Ovary (tissue), 3 donors: ENCODE measurements at regions not wholly inside any gene's neighbourhood (a gene's known extent, or its start where the extent isn't known, plus 50 kb on each side); places are given as distances from the start of the nearest gene placed in this dataset.

Source experiments
- POLR2A ChIP-seq: fragments of 450-650 bp; IDR thresholded peaks from one replicate; pipeline ENCODE4 v1.6.1; 2017; ENCODE audit warnings: antibody characterized with exemption, mild to moderate bottlenecking, moderate library complexity
- TF ChIP-seq, protein P1 (sequence below), 3 donors: fragments of 450-650 bp in 2 of 3; fragments of 200-600 bp in 1 of 3; IDR thresholded peaks; one replicate each; pipeline versions ENCODE4 v1.5.1 to v1.8.0; 2016 to 2022; ENCODE audit warnings: antibody characterized with exemption in 3 of 3, mild to moderate bottlenecking in 1 of 3
- donor health status: DM: no; HTN: no; CAD: no.

DNA sequence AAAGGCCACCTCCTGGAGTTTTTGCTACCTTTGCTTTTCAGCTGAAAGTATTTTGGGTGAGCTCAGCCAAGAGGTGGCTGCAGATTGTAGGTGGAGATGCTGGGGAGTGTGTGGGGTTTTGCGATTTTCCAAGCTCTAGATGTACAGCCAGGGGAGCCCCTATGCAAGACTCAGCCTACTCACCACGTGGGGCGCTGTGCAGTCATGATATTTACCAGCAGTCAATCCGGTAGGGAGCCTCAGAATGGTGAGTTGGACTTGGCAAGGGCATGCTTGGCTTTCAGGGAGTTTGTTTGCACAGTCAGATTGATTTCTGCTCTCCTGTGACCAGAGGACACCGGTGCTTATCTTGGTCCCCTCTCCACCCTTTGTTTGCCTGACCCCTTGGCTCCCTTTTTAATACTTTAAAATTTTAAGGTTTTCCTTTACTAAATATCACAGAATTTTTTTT, 175.3 kb downstream of the UTP18 start:
- TF ChIP-seq, protein P1, sequence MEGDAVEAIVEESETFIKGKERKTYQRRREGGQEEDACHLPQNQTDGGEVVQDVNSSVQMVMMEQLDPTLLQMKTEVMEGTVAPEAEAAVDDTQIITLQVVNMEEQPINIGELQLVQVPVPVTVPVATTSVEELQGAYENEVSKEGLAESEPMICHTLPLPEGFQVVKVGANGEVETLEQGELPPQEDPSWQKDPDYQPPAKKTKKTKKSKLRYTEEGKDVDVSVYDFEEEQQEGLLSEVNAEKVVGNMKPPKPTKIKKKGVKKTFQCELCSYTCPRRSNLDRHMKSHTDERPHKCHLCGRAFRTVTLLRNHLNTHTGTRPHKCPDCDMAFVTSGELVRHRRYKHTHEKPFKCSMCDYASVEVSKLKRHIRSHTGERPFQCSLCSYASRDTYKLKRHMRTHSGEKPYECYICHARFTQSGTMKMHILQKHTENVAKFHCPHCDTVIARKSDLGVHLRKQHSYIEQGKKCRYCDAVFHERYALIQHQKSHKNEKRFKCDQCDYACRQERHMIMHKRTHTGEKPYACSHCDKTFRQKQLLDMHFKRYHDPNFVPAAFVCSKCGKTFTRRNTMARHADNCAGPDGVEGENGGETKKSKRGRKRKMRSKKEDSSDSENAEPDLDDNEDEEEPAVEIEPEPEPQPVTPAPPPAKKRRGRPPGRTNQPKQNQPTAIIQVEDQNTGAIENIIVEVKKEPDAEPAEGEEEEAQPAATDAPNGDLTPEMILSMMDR (IDR thresholded peaks at IDR 0.05): no peak
- no peak for TF ChIP-seq POLR2A
